ENCODE measurements at regions not wholly inside any gene's neighbourhood (a gene's known extent, or its start where the extent isn't known, plus 50 kb on each side); places are given as distances from the start of the nearest gene placed in this dataset.

GRCh38 chr6:26199773-26200764, 112.8 kb downstream of the HFE start:
- 3 to 4% methylated on average over 20 of the region's 20 CpGs for WGBS, 2 donors
- no peak for DNase-seq (ENCODE audit: low spot score in 2 of 2)
- no peak overlapping the region for H3K4me3 ChIP-seq (ENCODE audit: low read depth, poor library complexity, severe bottlenecking)
- TF ChIP-seq CTCF (IDR thresholded peaks at IDR 0.05), result no peak
- no peak for TF ChIP-seq POLR2A (IDR thresholded peaks at IDR 0.05)
- intact Hi-C loops (cut with DNase I; ENCODE audit: low total_unique reads), result loop anchor here (10.0 kb wide), 1 partner anchor 75 kb away; a partner anchor contains a TSS

- DNase-seq (ENCODE audit: low spot score in 2 of 2), result no peak
- no peak overlapping the region for H3K4me3 ChIP-seq (ENCODE audit: low read depth, poor library complexity, severe bottlenecking)
- 92 to 94% methylated on average over 16 of the region's 16 CpGs for WGBS, 2 donors
- intact Hi-C loops (cut with DNase I; ENCODE audit: low total_unique reads), result loop anchor here (10.0 kb wide), 1 partner anchor 76 kb away; a partner anchor contains a TSS
- TF ChIP-seq POLR2A (IDR thresholded peaks at IDR 0.05) (no peak), CTCF (IDR thresholded peaks at IDR 0.05) (no peak)
Observed at GRCh38 chr6:26200918-26201721, 113.9 kb downstream of the HFE start.

- TF ChIP-seq POLR2A (IDR thresholded peaks at IDR 0.05) (no peak), CTCF (IDR thresholded peaks at IDR 0.05) (no peak)
- intact Hi-C loops (cut with DNase I; ENCODE audit: low total_unique reads), result loop anchor here (10.0 kb wide), 1 partner anchor 77 kb away; a partner anchor contains a TSS
- WGBS, 2 donors, result 84 to 95% methylated on average over 6 of the region's 6 CpGs
- DNase-seq (ENCODE audit: low spot score in 2 of 2), result no peak
- H3K4me3 ChIP-seq (ENCODE audit: low read depth, poor library complexity, severe bottlenecking), result no peak overlapping the region
Observed at GRCh38 chr6:26202201-26202611, 115.0 kb downstream of the HFE start.

GRCh38 chr6:26202811-26203583, 115.8 kb downstream of the HFE start:
- DNase-seq (ENCODE audit: low spot score in 2 of 2), result no peak
- WGBS, 2 donors, result 73 to 78% methylated on average over 8 of the region's 8 CpGs
- intact Hi-C loops (cut with DNase I; ENCODE audit: low total_unique reads), result loop anchor here (10.0 kb wide), 1 partner anchor 78 kb away; a partner anchor contains a TSS
- TF ChIP-seq POLR2A (IDR thresholded peaks at IDR 0.05) (no peak), CTCF (IDR thresholded peaks at IDR 0.05) (no peak)
- H3K4me3 ChIP-seq (ENCODE audit: low read depth, poor library complexity, severe bottlenecking), result no peak overlapping the region
